Fibroblast of lung (primary cell): ENCODE measurements at regions not wholly inside any gene's neighbourhood (a gene's known extent, or its start where the extent isn't known, plus 50 kb on each side); places are given as distances from the start of the nearest gene placed in this dataset.

Experiments
- DNase-seq, 2 donors: peaks; one replicate each; pipeline versions ENCODE4 v3.0.0 to v3.0.0-alpha.2; 2010; ENCODE audit warnings: low read depth in 2 of 2
- H2AFZ ChIP-seq: 2 replicates; pipeline ENCODE4 v1.5.1; 2012; ENCODE audit warnings: low read length, control low read depth, inconsistent platforms
- H3K27ac ChIP-seq: 2 replicates; pipeline ENCODE4 v1.5.1; 2011; ENCODE audit warnings: low read length, control low read depth; ENCODE audit not compliant: insufficient read depth
- H3K27me3 ChIP-seq: 2 replicates; pipeline ENCODE4 v1.5.1; 2011; ENCODE audit warnings: mild to moderate bottlenecking, low read length; ENCODE audit not compliant: control insufficient read depth, insufficient read depth
- H3K36me3 ChIP-seq: 2 replicates; pipeline ENCODE4 v1.5.1; 2011; ENCODE audit warnings: low read length; ENCODE audit not compliant: control insufficient read depth, insufficient read depth
- H3K4me1 ChIP-seq: 2 replicates; pipeline ENCODE4 v1.5.1; 2011; ENCODE audit warnings: low read length; ENCODE audit not compliant: control insufficient read depth, insufficient read depth; ENCODE audit errors: extremely low read depth
- H3K4me2 ChIP-seq: 2 replicates; pipeline ENCODE4 v1.5.1; 2011; ENCODE audit warnings: low read length, control low read depth; ENCODE audit not compliant: insufficient read depth; ENCODE audit errors: extremely low read depth
- H3K4me3 ChIP-seq, 4 experiments: fragments of 200-600 bp in 1 of 4; sonication (generic) in 1 of 4; replicated peaks in 1 of 4; 2 replicates each; pipeline ENCODE4 v1.5.1; 2011 to 2016; ENCODE audit warnings: low read length in 4 of 4, low read depth in 3 of 4, mild to moderate bottlenecking in 3 of 4, control low read depth in 2 of 4, inconsistent platforms in 1 of 4, mixed read lengths in 1 of 4; ENCODE audit not compliant: insufficient read depth in 1 of 4; ENCODE audit errors: control extremely low read depth in 1 of 4
- H3K79me2 ChIP-seq: 2 replicates; pipeline ENCODE4 v1.5.1; 2012; ENCODE audit warnings: mild to moderate bottlenecking, low read length, inconsistent platforms; ENCODE audit not compliant: control insufficient read depth, insufficient read depth
- H3K9ac ChIP-seq: 2 replicates; pipeline ENCODE4 v1.5.1; 2011; ENCODE audit warnings: mild to moderate bottlenecking, low read length, control low read depth; ENCODE audit not compliant: insufficient read depth
- H3K9me3 ChIP-seq: 2 replicates; pipeline ENCODE4 v1.5.1; 2012; ENCODE audit warnings: low read depth, low read length; ENCODE audit not compliant: control insufficient read depth, insufficient read depth
- H4K20me1 ChIP-seq: 2 replicates; pipeline ENCODE4 v1.5.1; 2011; ENCODE audit warnings: low read length; ENCODE audit not compliant: control insufficient read depth, insufficient read depth; ENCODE audit errors: extremely low read depth
- CTCF ChIP-seq, 2 donors: IDR thresholded peaks in 1 of 2; conservative IDR thresholded peaks in 1 of 2; 1 replicate in 1 of 2; 2 replicates in 1 of 2; pipeline ENCODE4 v1.5.1; 2011 to 2012; ENCODE audit warnings: low read length in 2 of 2, control low read depth in 1 of 2, inconsistent platforms in 1 of 2, low read depth in 1 of 2, mild to moderate bottlenecking in 1 of 2
- EZH2 ChIP-seq: IDR thresholded peaks from 2 replicates; pipeline ENCODE4 v1.5.1; 2012; ENCODE audit warnings: low read length, control low read depth, mild to moderate bottlenecking; ENCODE audit errors: missing control alignments

GRCh38 chr18:71754246-71754645 is 789.9 kb downstream of the CBLN2 start:
- no peak for TF ChIP-seq CTCF (conservative IDR thresholded peaks at IDR 0.05 in 1 of 2, IDR thresholded peaks at IDR 0.05 in 1 of 2; ENCODE audit: low read depth in 1 of 2, low read length in 2 of 2)
- no peak for TF ChIP-seq EZH2
- no peaks in the 10 kb centered on the region for H4K20me1 ChIP-seq
- H3K4me3 ChIP-seq, result no peak overlapping the region
- no peaks in the 10 kb centered on the region for H3K36me3 ChIP-seq
- no peaks in the 10 kb centered on the region for H3K4me1 ChIP-seq
- no peak overlapping the region for H3K9ac ChIP-seq
- no peaks in the 10 kb centered on the region for H3K9me3 ChIP-seq
- no peak overlapping the region for H3K4me2 ChIP-seq
- no peaks in the 10 kb centered on the region for H3K79me2 ChIP-seq
- H2AFZ ChIP-seq, result no peak overlapping the region
- H3K27me3 ChIP-seq, result no peaks in the 10 kb centered on the region
- no peak for DNase-seq
- no peak overlapping the region for H3K27ac ChIP-seq

- DNase-seq, result no peak
- Histone ChIP-seq H4K20me1 (no peaks in the 10 kb centered on the region), H3K79me2 (no peaks in the 10 kb centered on the region), H3K9me3 (no peaks in the 10 kb centered on the region), H3K36me3 (no peaks in the 10 kb centered on the region), H3K4me2 (no peak overlapping the region), H3K27ac (no peak overlapping the region), H3K27me3 (no peaks in the 10 kb centered on the region), H3K4me1 (no peaks in the 10 kb centered on the region), H2AFZ (no peak overlapping the region), H3K9ac (no peak overlapping the region), H3K4me3 (no peak overlapping the region)
- TF ChIP-seq CTCF (conservative IDR thresholded peaks at IDR 0.05 in 1 of 2, IDR thresholded peaks at IDR 0.05 in 1 of 2; ENCODE audit: low read depth in 1 of 2, low read length in 2 of 2) (no peak), EZH2 (no peak)
These were observed 800.5 kb downstream of the CBLN2 start for GRCh38 chr18:71743634-71744033.

GRCh38 chr18:71729611-71730010 is 814.5 kb downstream of the CBLN2 start:
- Histone ChIP-seq H3K9me3 (no peaks in the 10 kb centered on the region), H3K4me1 (no peaks in the 10 kb centered on the region), H3K79me2 (no peaks in the 10 kb centered on the region), H2AFZ (no peak overlapping the region), H3K4me3 (no peak overlapping the region), H3K27me3 (no peaks in the 10 kb centered on the region), H3K36me3 (no peaks in the 10 kb centered on the region), H3K4me2 (no peak overlapping the region), H3K9ac (no peak overlapping the region), H4K20me1 (no peaks in the 10 kb centered on the region), H3K27ac (no peak overlapping the region)
- DNase-seq, result no peak
- TF ChIP-seq CTCF (conservative IDR thresholded peaks at IDR 0.05 in 1 of 2, IDR thresholded peaks at IDR 0.05 in 1 of 2; ENCODE audit: low read depth in 1 of 2, low read length in 2 of 2), result no peak
- TF ChIP-seq EZH2, result no peak
